Cardiac fibroblast (primary cell): ENCODE measurements at regions not wholly inside any gene's neighbourhood (a gene's known extent, or its start where the extent isn't known, plus 50 kb on each side); places are given as distances from the start of the nearest gene placed in this dataset.
A peak's percentile ranks its signal among the peaks of the same experiment; 100 is the strongest.

Experiments used
- DNase-seq, 2 donors: peaks; one replicate each; pipeline versions ENCODE4 v3.0.0 to v3.0.0-alpha.2; 2010; ENCODE audit warnings: low read depth in 2 of 2
- H3K4me3 ChIP-seq, 2 donors: replicated peaks in 1 of 2; 1 replicate in 1 of 2; 2 replicates in 1 of 2; pipeline ENCODE4 v1.5.1; 2011; ENCODE audit warnings: low read depth in 2 of 2, low read length in 2 of 2, mild to moderate bottlenecking in 2 of 2, moderate library complexity in 1 of 2
- TF ChIP-seq, protein P1 (sequence below): IDR thresholded peaks from one replicate; pipeline ENCODE4 v1.5.1; 2011; ENCODE audit warnings: low read depth, mild to moderate bottlenecking, low read length, inconsistent platforms

DNA sequence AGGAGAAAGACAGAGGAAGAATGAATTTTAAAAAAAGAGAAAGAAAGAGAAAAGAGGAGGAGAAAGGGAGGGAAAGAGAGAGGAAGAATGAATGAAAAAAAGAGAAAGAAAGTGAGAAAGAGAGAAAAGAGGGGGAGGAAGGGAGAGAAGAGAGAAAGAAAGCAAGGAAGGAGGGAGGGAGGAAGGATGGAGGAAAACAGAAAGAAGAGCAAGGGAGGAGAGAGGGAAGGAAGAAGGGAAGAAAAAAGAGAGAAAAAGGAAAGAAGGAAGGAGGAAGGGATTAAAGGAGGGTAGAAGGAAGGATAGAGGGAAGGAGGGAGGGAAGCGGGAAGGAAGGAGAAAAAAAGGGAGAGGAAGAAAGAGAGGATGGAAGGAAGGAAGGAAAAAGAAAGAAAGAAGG is 122.3 kb upstream of the ZNF507 start:
- DNase-seq, result no peak
- TF ChIP-seq, protein P1, sequence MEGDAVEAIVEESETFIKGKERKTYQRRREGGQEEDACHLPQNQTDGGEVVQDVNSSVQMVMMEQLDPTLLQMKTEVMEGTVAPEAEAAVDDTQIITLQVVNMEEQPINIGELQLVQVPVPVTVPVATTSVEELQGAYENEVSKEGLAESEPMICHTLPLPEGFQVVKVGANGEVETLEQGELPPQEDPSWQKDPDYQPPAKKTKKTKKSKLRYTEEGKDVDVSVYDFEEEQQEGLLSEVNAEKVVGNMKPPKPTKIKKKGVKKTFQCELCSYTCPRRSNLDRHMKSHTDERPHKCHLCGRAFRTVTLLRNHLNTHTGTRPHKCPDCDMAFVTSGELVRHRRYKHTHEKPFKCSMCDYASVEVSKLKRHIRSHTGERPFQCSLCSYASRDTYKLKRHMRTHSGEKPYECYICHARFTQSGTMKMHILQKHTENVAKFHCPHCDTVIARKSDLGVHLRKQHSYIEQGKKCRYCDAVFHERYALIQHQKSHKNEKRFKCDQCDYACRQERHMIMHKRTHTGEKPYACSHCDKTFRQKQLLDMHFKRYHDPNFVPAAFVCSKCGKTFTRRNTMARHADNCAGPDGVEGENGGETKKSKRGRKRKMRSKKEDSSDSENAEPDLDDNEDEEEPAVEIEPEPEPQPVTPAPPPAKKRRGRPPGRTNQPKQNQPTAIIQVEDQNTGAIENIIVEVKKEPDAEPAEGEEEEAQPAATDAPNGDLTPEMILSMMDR, result no peak
- H3K4me3 ChIP-seq, result no peak overlapping the region

GRCh38 chr19:32223595-32224370 is 121.6 kb upstream of the ZNF507 start:
- no peak for DNase-seq
- H3K4me3 ChIP-seq, result no peak overlapping the region
- TF ChIP-seq, protein P1, result no peak

- DNase-seq, result peak; percentile 51 to 53
- TF ChIP-seq, protein P1, result peak; percentile 47
- H3K4me3 ChIP-seq, result peak overlapping the region in 1 of 2 donors; percentile 19
These were observed 120.8 kb upstream of the ZNF507 start for GRCh38 chr19:32224371-32225244.

DNA sequence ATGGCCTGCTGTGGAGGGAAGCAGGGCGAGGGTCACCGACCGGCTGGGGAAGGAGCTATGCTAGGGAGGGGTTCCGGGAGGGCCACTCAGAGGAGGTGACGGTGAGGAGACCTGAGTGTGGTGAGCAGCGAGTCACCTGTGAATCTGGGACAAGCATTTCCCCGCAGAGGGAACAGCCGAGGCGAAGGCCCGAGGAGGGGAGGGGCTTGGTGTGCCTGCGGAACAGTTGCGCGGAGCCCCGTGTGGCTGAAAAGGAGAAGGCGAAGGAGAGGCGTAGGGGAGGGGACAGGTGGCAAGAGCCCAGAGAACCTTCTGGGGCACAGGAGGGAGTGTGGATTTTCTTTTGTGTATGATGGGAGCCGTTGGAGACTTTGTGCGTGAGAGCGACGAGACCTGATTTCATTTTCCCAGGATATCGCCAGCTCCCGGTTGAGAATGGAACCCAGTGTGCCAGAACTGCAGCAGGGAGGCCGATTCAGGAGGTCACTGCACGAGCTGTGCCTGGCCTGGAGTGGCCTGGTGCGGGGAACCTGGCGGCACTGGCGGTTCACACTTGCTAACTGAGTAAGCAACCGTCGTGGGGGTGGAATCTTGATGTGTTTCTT is 117.7 kb upstream of the ZNF507 start:
- no peak overlapping the region for H3K4me3 ChIP-seq
- TF ChIP-seq, protein P1, result no peak
- no peak for DNase-seq

DNA sequence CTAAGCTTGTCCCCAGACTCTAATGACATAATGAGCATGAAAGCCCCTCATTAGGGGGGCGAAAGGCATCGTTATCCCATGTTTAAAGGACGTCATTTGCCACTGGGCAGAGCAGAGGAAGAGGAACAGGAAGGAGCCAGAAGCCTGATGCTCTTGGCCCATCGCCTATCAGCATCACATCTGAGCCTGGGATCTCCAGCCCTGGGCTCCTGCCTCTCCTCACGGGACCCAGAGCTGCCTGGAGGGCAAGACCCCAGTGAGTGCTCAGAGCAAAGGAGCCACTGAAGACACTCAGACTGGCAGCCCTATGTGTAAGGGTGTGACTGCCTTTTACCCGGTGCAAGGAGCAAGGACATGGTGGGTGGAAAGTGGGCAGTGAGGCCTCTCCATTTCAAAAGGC is 115.0 kb upstream of the ZNF507 start:
- TF ChIP-seq, protein P1, result no peak
- DNase-seq, result no peak
- no peak overlapping the region for H3K4me3 ChIP-seq

- TF ChIP-seq, protein P1, result no peak
- H3K4me3 ChIP-seq, result no peak overlapping the region
- DNase-seq, result no peak
These were observed 114.4 kb upstream of the ZNF507 start for GRCh38 chr19:32231020-32231419.
